Inferior parietal cortex (tissue), 1 donor: ENCODE measurements at regions not wholly inside any gene's neighbourhood (a gene's known extent, or its start where the extent isn't known, plus 50 kb on each side); places are given as distances from the start of the nearest gene placed in this dataset.

Experiments
- DNase-seq: peaks from one replicate; pipeline ENCODE4 v3.0.0-alpha.2; 2016; ENCODE audit errors: extremely low spot score

DNA sequence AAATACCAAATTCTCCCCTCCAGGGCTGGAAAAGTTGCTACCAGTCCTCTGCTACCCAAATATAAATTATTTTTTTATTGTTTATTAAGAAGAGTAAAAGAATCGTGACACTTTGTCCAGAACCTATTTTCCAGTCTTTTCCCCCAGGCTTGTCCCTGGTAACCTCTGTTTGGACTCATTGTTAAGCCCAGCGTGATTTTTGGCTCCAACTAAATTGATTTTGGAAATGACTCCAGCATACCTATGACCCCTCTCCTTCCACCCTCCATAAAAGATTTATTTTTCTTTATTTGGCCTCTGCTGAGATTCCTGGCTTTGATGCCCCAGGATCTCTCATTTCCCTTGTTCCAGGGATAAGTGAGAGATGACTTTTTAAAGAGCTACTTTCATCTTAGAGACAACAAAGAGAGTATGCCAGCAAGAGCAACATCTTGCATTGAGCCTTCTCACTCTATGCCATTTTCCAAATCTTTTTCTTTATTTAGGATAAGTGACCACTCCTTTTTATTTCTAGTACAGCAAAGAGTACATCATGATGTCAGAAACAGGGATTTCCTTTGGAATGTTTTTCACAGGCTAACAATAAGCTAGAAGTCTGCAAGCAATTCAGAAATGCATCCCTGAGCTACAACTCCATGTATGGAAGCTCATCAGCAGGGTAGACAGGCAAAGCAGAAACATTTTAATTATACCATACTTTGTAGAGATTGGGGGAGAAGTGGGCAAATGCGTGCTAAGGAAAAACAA is 75.8 kb downstream of the DAD1 start:
- DNase-seq: no peak

DNA sequence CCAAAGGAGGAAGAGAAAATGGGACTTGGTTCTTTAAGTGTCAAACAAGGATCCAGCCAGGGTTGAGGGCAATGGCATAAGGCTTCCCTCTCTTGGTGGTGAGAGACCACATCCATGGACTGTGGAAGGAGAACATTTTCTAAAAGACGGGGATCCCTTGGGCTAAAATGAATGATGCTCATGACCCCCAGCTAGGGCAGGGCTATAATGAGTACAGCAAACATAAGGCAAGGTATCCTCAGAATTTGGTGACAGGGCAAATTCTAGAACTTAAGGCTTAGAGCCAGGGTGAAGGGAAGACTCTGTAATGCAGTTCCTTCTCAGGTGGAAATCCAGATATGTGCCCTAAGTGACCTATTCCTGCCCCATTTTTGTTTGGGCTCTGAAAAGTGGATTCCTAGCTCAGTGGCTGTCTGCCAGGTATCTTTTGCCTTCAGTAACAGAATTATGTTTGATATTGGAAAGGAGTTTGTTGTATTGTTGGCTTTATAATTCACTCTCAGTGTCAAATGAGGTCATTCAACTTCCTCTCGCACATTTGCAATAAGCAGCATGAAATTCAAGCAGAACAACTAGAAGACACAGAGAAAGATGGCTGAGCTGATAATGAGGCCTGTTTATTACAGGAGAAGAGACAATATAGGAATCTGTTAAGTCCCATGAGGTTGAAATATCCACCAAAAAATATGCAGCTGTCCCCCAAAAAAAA is 76.8 kb downstream of the DAD1 start:
- no peak for DNase-seq

DNA sequence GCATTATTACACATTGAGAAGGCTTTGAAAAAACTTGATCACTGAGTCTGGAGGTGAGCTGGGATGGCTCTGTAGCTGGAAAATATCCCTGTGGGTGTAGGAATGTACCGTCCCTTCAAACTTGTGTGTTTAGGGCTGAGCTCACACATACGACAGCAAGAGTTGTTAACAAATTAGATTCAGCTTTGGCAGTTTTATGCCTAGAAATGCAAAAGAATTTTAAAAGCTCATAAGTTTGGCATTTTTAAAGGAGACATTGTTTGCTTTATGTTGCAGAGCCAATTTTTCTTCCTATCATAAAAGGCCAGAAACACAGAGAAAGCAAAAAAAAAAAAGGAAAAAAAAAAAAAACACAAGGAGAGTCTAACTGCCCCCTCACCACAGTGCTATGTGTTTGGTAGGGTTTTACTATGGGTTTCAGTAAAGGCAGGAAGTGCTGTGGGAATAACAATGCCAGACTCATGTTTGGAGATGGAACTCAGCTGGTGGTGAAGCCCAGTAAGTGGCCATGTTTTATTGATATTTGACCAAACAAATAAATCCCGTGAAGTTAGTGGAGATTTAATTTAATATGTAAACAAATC is 78.4 kb downstream of the DAD1 start:
- no peak for DNase-seq

DNA sequence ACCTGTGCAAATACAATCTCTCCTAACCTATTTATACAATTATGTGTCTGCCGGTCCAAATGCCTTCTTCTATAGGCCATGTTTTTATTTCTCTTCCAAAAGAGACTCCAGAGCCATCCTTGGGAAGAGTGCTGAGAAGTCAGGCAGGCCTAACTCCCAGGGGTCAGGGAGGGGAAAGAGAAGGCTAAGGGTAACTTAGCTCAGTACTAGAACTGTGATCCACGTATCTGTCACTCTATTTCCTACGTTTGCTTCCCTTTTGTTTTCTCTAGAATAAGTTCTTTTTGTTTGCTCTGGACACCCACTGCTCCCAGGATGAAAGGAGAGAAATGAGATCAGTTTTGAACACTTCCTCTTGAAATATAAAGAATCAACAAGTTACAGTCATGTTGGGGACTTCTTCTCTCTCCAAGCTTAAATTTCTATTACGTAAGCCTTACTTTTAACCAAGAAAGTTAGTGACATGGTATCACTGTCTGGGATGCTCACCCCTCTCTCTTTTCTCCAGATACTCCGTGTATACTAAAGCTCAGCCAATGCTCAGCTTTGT is 79.2 kb downstream of the DAD1 start:
- DNase-seq: no peak

DNA sequence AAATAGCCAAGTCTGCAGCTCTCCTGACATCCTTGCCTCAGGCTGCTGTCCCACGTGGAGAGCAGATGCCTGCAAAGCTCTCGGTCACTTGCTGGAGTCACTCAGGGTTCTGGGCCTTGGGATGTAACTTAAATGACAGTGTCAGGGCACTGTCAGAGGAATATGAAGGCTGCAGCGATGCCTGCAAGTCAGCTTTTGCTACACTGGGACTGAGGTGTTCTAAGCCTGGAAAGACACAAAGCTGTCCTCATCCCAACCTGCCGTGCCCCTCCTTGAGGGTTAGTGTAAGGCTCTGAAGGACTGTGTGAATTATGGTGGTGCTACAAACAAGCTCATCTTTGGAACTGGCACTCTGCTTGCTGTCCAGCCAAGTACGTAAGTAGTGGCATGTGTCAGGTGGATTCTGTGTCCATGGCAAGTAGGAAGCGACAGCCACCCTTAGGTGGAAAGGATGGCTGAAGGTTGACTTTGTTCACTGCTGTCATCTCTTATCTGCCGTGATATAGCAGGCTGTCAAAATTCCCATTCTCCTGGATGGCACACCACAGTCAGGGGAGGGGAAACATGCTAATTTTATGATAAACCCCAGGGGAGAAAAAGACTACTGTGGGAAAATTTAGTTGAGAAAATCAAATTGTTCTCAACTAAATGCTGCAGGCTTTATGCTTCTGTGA is 79.9 kb downstream of the DAD1 start:
- DNase-seq: no peak

DNA sequence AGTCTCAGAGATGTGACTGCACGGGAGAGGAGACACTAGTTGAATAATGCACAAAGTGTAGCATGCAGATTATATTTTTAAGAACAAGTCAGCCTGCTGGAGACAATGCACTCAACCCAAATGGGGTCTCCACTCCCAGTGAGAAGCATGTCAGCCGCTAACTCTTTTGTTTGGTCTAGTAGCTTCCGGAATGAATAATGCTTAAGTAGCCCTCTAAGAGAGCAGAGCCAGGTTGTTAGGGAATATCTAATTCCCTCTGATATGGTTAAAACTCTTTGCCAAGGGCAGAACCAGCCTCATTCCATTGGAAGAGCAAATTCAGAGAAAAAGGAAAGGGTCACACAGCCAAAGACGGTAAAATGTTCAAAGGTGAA is 80.4 kb downstream of the DAD1 start:
- no peak for DNase-seq

DNA sequence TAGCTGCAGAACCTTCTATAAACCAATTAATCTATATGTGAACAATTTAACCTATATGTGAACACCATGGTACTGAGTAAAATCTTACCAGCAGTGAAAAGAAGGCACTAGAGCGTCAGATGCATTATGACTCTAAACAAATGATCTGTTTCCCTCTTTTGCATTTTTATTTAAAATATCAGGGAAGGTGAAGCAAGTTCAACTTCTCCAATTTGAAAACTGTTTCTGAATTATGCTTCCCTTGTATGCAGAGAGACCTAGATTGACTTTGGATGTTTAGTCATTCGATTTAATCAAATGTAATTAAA is 80.9 kb downstream of the DAD1 start:
- DNase-seq: no peak

DNA sequence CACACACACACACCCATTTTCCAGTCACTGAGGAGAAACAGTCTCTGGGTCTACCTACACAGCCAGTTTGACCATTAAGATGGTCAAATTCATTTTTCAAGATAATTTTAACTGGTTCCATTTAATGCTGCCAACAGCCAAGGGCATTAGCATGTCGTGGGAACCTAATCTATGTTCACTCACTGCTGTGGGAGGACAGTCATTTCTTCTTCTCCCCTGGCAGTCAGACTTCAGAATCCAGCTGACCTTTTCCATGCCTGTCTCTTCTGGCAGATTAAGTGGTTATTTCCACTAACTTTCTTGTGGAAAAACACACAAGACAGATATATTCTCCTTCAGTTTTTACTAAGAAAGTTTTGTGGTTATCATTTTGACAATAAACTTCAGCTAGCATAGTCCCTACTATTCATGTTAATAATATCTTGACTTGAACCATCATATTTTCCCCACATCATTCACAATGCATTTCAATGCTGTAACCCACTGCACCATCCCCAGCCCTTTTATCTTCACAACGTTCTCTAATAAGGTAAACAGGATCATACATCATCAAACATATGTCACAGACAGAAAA is 82.2 kb downstream of the DAD1 start:
- no peak for DNase-seq

DNA sequence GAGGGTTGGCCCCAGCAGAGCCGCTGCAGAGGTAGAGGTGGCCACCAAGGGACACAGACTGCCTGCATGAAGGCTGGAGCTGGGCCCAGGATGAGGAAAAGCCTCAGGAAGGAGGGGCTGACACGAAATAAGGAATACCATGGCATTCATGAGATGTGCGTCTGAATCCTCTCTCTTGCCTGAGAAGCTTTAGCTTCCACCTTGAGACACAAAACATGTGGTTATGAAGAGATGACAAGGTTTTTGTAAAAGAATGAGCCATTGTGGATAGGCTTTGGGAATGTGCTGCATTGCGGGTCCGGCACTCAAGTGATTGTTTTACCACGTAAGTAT is 82.7 kb downstream of the DAD1 start:
- DNase-seq: no peak

DNA sequence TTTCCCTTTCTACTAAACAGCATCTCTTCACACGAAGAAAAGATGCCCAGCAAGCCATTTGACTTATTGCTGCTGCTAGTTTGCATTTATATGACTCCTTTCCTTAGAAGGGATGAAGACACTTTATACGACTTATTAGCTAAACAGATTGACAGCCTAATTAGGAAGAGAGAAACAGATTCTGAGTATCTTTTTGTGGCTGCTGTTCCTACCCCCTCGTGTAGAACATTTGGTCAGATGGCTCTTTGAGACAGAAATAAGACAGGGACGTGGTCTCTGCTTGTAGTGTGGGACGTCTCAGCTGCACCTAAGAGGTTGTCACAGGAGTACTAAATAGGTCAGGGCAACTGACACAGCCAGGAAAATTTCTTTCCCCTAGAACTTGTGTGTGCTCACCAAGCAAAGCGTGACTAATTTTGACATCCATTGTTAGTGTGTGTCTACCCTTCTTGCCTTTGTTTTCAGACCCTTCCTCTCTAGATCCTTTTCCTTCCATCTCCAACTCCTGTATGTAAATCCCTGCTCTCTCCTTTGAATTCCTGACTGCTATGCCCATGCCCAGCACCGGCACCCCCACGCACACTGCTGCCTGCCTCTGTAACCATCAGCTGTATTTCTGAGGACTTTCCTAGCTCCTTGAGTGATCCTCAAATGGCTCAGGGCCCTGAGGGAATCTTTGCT is 83.2 kb downstream of the DAD1 start:
- no peak for DNase-seq

DNA sequence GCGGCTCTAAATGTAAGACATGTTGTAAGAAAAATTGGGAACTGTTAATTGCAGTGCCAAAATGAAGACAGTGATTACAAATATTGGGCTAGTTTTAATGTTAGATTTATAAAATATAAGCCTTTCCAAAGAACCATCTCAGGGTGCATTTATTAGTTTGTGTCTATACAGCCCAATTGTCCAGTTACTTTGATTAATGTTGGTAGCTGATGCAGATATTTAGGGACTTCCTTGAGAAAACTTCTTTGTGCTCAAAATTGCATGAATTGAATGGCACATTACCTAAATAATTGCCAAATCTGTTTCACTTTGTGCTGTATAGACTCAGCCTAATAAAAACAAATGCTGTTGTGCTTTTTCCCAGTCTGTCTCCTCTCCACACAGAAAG is 83.7 kb downstream of the DAD1 start:
- no peak for DNase-seq

DNA sequence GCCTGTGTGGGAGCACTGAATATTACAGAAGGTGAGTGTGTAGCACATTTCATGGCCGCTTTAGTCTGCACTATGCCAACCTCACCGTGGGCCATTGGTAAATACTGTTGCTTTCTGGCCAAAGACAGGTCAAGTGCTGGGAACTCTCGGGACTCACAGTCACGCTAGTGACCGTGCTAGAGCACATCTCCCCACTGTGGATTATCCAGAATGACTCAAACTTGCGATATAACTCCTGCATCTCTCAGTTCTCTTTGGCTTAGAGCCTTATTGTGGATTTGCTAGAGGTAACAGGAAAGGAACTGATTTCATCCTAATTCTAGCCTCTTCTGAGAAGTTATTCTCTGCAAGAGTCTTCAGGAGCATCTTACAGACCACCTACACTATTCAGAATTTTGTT is 86.5 kb downstream of the DAD1 start:
- DNase-seq: no peak

DNA sequence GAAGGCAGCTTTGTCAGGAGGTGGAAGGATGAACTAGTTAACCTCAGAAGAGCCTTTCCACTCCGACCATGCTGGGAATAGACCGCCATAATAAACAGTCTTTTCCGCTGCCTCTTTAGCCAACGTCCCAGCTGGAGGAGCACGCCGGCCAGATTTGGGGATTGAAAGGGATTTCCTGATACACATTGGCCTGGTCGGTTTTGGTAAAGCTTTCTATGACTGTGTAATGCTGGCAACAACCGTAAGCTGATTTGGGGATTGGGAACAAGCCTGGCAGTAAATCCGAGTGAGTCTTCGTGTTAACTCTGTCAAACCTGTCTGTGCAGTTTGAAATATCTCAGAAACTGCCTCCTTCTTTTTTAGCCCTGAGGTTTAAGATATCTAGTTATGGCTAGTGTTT is 87.0 kb downstream of the DAD1 start:
- no peak for DNase-seq

DNA sequence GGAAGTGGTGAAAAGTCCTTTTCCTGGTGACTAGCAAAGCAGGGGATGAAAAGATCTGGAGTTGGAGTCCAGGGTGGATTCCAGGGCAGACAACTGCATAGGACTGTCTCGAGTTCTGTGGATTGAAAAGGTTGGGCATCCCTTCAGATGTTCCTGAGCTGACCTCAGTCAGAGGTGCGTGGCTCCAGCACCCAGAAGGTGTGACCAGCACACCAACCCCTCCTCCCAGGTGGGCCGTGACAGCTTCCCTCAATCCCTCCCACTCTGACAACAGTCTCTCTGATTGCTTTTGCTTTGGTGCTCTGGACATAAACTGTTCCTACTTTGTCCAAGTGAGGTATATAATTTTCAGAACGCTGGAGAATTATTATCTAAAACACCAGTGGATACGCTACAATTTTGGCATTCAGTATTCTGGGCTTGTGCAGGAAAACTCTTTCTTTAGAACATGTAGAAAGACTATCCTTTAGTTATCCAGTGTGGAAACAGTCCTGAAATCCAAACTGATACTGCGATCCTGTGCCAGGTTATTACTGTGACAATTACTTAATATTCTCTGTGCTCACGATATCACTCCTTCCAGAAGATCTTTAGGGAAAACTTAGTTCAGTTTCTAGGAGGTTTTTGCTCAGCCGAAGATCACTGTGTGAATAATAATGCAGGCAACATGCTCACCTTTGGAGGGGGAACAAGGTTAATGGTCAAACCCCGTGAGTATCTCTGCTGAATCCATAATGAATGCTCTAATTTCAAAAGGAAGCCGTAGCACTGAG is 87.9 kb downstream of the DAD1 start:
- no peak for DNase-seq

DNA sequence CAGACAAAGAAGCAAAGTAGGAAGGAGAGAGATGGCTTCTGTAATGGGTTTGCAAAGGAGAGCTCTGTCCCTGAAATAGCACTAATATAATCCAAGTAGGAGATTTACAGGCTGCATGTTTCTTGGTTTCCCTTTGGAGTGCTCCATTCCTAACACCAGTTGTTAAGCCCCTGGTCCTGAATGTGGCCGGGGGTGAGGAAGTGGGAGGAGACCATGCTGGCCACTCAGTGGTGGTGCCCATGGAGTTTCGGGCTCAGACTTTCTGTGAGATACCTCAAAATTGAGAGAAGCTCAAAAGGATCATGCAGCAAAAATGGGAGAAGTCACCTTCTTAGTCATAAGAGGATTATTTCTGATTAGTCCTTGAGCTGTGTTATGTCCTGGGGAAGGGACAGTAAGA is 88.5 kb downstream of the DAD1 start:
- no peak for DNase-seq

DNA sequence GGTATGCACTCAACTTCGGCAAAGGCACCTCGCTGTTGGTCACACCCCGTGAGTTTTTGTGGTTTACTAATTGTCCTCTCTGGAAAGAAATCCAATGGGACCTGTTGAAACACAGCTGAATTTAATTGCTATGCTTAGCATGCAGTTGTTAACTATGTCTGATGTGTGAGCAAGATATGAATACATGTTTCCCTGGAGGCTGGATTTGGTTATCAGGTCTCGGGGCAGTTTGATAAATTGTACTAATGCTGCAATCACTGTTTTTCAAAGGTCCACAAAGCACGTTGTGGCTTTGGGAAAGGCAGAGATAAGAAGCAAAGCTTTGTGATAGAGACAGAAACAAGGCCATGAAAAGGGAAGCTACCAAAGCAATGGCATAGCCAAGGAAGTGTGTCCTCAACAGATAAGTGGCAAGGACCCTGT is 91.3 kb downstream of the DAD1 start:
- DNase-seq: no peak

DNA sequence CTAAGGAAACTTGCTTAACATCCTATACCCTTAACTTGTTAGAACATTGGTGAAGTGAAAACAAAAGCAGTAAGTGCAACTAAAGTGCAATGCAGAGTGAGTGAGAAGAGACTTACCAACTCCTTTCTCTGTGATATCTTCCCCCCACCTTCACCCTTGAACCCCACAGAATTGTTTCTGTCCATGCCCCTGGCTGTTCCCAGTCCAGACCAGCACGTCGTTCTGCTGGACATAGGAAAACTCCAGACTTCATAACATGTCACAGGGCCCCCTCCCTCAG is 91.9 kb downstream of the DAD1 start:
- DNase-seq: no peak

DNA sequence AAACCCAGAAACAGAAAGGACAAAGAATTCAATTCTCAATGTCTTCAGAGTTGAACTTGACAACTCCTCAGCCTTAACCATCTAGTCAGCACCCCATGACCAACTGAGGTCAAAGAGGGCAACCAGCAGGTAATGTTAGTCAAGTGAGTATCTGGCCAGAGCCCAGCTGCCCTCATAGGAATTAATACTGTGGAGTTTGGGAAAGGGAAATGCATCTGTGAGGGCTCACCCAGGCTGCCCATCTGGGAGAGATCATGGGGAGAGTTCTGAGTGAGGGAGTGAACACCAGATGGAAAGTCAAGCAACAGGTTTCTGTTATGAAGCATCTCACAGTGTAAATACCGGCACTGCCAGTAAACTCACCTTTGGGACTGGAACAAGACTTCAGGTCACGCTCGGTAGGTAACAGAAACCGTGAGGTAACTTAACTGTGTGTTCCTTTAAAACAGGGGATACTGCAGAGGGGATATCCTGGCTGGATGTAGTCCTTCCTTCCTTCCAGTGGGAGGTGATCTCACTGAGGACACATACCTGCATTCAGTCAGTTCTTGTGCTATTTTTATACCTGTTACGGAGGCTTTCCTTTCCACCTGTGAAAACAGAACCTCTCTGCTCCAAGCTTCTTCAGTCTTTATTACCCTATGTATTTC is 94.4 kb downstream of the DAD1 start:
- no peak for DNase-seq

DNA sequence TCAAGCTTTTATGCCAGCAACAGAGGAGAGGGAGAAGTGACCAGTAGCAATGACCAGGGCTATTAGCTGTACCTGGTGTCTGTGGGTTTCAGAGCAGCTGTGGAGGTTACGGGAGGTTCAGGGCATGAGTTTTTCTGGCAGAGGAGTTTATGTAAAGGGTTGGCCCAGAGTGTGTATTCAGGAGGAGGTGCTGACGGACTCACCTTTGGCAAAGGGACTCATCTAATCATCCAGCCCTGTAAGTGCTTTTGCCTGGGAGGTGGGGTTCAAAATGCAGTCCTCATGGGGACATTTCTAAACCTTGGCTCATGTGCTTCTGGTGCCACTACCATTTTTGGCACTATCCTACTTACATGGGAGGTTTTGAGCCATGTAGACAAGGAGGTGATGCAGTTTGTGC is 95.3 kb downstream of the DAD1 start:
- DNase-seq: no peak

DNA sequence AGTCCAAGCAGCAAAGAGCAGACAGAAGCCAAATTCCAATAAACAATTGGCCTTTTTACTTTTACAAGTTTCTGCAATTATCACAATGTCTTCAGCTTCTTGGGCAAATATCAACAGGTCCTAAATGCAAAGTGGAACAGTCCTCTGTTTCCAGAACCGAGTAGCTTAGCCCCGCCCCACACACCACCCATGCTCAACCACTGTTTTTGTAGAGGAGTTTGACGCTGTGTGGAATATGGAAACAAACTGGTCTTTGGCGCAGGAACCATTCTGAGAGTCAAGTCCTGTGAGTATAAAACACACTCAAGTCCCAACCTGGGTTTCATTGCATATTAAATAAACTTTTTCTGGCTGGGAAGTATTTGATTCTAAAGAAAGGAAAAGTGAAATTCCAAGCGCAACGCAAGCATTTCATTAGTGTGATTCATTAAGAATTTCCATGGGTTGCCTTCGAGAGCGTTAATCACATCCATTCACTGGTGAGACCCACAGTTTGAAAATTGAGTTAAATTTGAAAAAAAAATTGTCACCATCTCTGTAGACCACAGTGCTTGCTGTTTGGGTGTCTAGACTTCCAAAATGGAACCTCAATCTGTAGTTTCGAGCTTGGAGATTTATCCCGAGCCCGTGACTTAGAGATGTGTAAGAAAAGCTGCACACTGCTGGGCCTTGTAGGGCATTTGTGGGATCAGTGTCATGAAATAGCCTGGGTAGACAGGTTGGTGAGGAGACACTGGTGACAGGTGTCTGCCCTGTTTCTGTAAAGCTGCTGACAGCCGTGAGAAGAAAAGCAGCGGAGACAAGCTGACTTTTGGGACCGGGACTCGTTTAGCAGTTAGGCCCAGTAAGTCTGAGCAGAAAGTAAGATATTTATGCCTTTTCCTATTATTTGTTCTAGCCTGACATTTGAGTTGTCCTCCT is 96.1 kb downstream of the DAD1 start:
- DNase-seq: no peak
